ENCODE measurements at regions not wholly inside any gene's neighbourhood (a gene's known extent, or its start where the extent isn't known, plus 50 kb on each side); places are given as distances from the start of the nearest gene placed in this dataset.
A peak's percentile ranks its signal among the peaks of the same experiment; 100 is the strongest.

- H3K27me3 Mint-ChIP-seq = no peaks in the 10 kb centered on the region
- H3K9me3 Mint-ChIP-seq = no peaks in the 10 kb centered on the region
- no peaks in the 10 kb centered on the region for H3K4me1 Mint-ChIP-seq
- no peak overlapping the region for H3K27ac Mint-ChIP-seq
- no peak overlapping the region for H3K4me3 Mint-ChIP-seq
- H3K36me3 Mint-ChIP-seq = no peaks in the 10 kb centered on the region
These were observed 147.8 kb upstream of the KCNMB2 start for GRCh38 chr3:178388473-178388872.

- Mint-ChIP-seq H3K4me1 (no peaks in the 10 kb centered on the region), H3K27me3 (no peaks in the 10 kb centered on the region), H3K9me3 (no peaks in the 10 kb centered on the region), H3K27ac (no peak overlapping the region), H3K4me3 (no peak overlapping the region), H3K36me3 (no peaks in the 10 kb centered on the region)
These were observed 147.0 kb upstream of the KCNMB2 start for GRCh38 chr3:178389258-178389657.

- no peak overlapping the region for H3K4me3 Mint-ChIP-seq
- H3K27ac Mint-ChIP-seq = no peak overlapping the region
- no peaks in the 10 kb centered on the region for H3K27me3 Mint-ChIP-seq
- no peaks in the 10 kb centered on the region for H3K4me1 Mint-ChIP-seq
- no peaks in the 10 kb centered on the region for H3K9me3 Mint-ChIP-seq
- no peaks in the 10 kb centered on the region for H3K36me3 Mint-ChIP-seq
These were observed 143.7 kb upstream of the KCNMB2 start for GRCh38 chr3:178392511-178392926.

GRCh38 chr3:178393146-178393545 lies 143.1 kb upstream of the KCNMB2 start:
- no peaks in the 10 kb centered on the region for H3K9me3 Mint-ChIP-seq
- H3K27me3 Mint-ChIP-seq = no peaks in the 10 kb centered on the region
- no peak overlapping the region for H3K4me3 Mint-ChIP-seq
- H3K36me3 Mint-ChIP-seq = no peaks in the 10 kb centered on the region
- no peak overlapping the region for H3K27ac Mint-ChIP-seq
- no peaks in the 10 kb centered on the region for H3K4me1 Mint-ChIP-seq

GRCh38 chr3:178393824-178394223 lies 142.4 kb upstream of the KCNMB2 start:
- H3K27ac Mint-ChIP-seq = no peak overlapping the region
- no peak overlapping the region for H3K4me3 Mint-ChIP-seq
- no peaks in the 10 kb centered on the region for H3K36me3 Mint-ChIP-seq
- no peaks in the 10 kb centered on the region for H3K27me3 Mint-ChIP-seq
- no peaks in the 10 kb centered on the region for H3K4me1 Mint-ChIP-seq
- H3K9me3 Mint-ChIP-seq = no peaks in the 10 kb centered on the region

GRCh38 chr3:178396318-178396717 lies 139.9 kb upstream of the KCNMB2 start:
- Mint-ChIP-seq H3K9me3 (peaks cover 0 to 1% (median 0%) of the 10 kb centered on the region in 3 donors), H3K4me3 (no peak overlapping the region), H3K27ac (no peak overlapping the region), H3K36me3 (no peaks in the 10 kb centered on the region), H3K4me1 (no peaks in the 10 kb centered on the region), H3K27me3 (no peaks in the 10 kb centered on the region)

GRCh38 chr3:178397202-178397601 lies 139.0 kb upstream of the KCNMB2 start:
- no peak overlapping the region for H3K27ac Mint-ChIP-seq
- peaks cover 0 to 1% (median 0%) of the 10 kb centered on the region in 3 donors for H3K9me3 Mint-ChIP-seq
- no peaks in the 10 kb centered on the region for H3K27me3 Mint-ChIP-seq
- H3K36me3 Mint-ChIP-seq = no peaks in the 10 kb centered on the region
- no peaks in the 10 kb centered on the region for H3K4me1 Mint-ChIP-seq
- H3K4me3 Mint-ChIP-seq = no peak overlapping the region

- Mint-ChIP-seq H3K4me3 (no peak overlapping the region), H3K4me1 (no peaks in the 10 kb centered on the region), H3K9me3 (peaks cover 0 to 1% (median 0%) of the 10 kb centered on the region in 3 donors), H3K36me3 (no peaks in the 10 kb centered on the region), H3K27me3 (no peaks in the 10 kb centered on the region), H3K27ac (no peak overlapping the region)
These were observed 138.4 kb upstream of the KCNMB2 start for GRCh38 chr3:178397836-178398235.

GRCh38 chr3:178404961-178405360 lies 131.3 kb upstream of the KCNMB2 start:
- Mint-ChIP-seq H3K4me3 (no peak overlapping the region), H3K27ac (no peak overlapping the region), H3K4me1 (no peaks in the 10 kb centered on the region), H3K9me3 (no peaks in the 10 kb centered on the region), H3K27me3 (no peaks in the 10 kb centered on the region), H3K36me3 (peaks cover 1% of the 10 kb centered on the region)

GRCh38 chr3:178405531-178405930 lies 130.7 kb upstream of the KCNMB2 start:
- Mint-ChIP-seq H3K27ac (no peak overlapping the region), H3K27me3 (no peaks in the 10 kb centered on the region), H3K36me3 (peaks cover 1% of the 10 kb centered on the region), H3K4me3 (no peak overlapping the region), H3K9me3 (no peaks in the 10 kb centered on the region), H3K4me1 (no peaks in the 10 kb centered on the region)

GRCh38 chr3:178406206-178406605 lies 130.0 kb upstream of the KCNMB2 start:
- Mint-ChIP-seq H3K27ac (peak overlapping the region in 1 of 3 donors; percentile 65), H3K4me1 (no peaks in the 10 kb centered on the region), H3K9me3 (no peaks in the 10 kb centered on the region), H3K27me3 (no peaks in the 10 kb centered on the region), H3K4me3 (no peak overlapping the region), H3K36me3 (peaks cover 1% of the 10 kb centered on the region)

- Mint-ChIP-seq H3K4me1 (peaks cover 0 to 2% (median 2%) of the 10 kb centered on the region in 3 donors), H3K27me3 (peaks cover 1% of the 10 kb centered on the region)
These were observed 120.9 kb upstream of the KCNMB2 start for GRCh38 chr3:178415384-178415783.

GRCh38 chr3:178417736-178418135 lies 118.5 kb upstream of the KCNMB2 start:
- peaks cover 1% of the 10 kb centered on the region for H3K27me3 Mint-ChIP-seq
- no peak overlapping the region for H3K4me3 Mint-ChIP-seq
- H3K27ac Mint-ChIP-seq = no peak overlapping the region
- H3K4me1 Mint-ChIP-seq = peaks cover 0 to 3% (median 2%) of the 10 kb centered on the region in 3 donors
- H3K9me3 Mint-ChIP-seq = peaks cover 0 to 1% (median 0%) of the 10 kb centered on the region in 3 donors
- no peaks in the 10 kb centered on the region for H3K36me3 Mint-ChIP-seq

More at GRCh38 chr3:178415384-178415783, 120.9 kb upstream of the KCNMB2 start:
- Mint-ChIP-seq H3K36me3 (no peaks in the 10 kb centered on the region), H3K27ac (no peak overlapping the region), H3K9me3 (no peaks in the 10 kb centered on the region), H3K4me3 (no peak overlapping the region)

- H3K27me3 Mint-ChIP-seq = no peaks in the 10 kb centered on the region
- H3K9me3 Mint-ChIP-seq = peaks cover 0 to 2% (median 0%) of the 10 kb centered on the region in 3 donors
- no peaks in the 10 kb centered on the region for H3K36me3 Mint-ChIP-seq
- H3K4me3 Mint-ChIP-seq = peak overlapping the region in 1 of 4 donors; percentile 42
- no peak overlapping the region for H3K27ac Mint-ChIP-seq
- peaks cover 0 to 3% (median 2%) of the 10 kb centered on the region in 3 donors for H3K4me1 Mint-ChIP-seq
These were observed 117.2 kb upstream of the KCNMB2 start for GRCh38 chr3:178419071-178419470.

GRCh38 chr3:178420033-178420432 lies 116.2 kb upstream of the KCNMB2 start:
- Mint-ChIP-seq H3K27me3 (no peaks in the 10 kb centered on the region), H3K9me3 (peaks cover 0 to 2% (median 0%) of the 10 kb centered on the region in 3 donors), H3K27ac (no peak overlapping the region), H3K4me1 (peaks cover 0 to 3% (median 2%) of the 10 kb centered on the region in 3 donors), H3K4me3 (no peak overlapping the region), H3K36me3 (no peaks in the 10 kb centered on the region)

GRCh38 chr3:178421069-178421468 lies 115.2 kb upstream of the KCNMB2 start:
- Mint-ChIP-seq H3K27me3 (no peaks in the 10 kb centered on the region), H3K4me3 (no peak overlapping the region), H3K9me3 (peaks cover 0 to 2% (median 0%) of the 10 kb centered on the region in 3 donors), H3K4me1 (peaks cover 0 to 3% (median 2%) of the 10 kb centered on the region in 3 donors), H3K36me3 (no peaks in the 10 kb centered on the region), H3K27ac (no peak overlapping the region)

All from IgD-negative memory B cell (primary cell).